Pancreas (tissue), 10 donors: ENCODE measurements at regions not wholly inside any gene's neighbourhood (a gene's known extent, or its start where the extent isn't known, plus 50 kb on each side); places are given as distances from the start of the nearest gene placed in this dataset.

Source experiments
- ATAC-seq, 4 donors: fragments of 200-7000 bp; cut with Tn5 transposase; one replicate each; pipeline versions ENCODE4 v1.8.0 to v1.9.1; 2020; ENCODE audit warnings: mild to moderate bottlenecking in 4 of 4, moderate library complexity in 4 of 4
- DNase-seq, 6 donors: peaks; one replicate each; pipeline ENCODE4 v3.0.0-alpha.2; 2020
- FAIRE-seq: peaks from 2 replicates; lab custom pipeline; 2012; peaks lifted over from hg19 to GRCh38; lab: Jason Lieb, UNC
- H3K27ac ChIP-seq, 4 donors: fragments of 200-600 bp; sonication (generic); 1 replicate in 3 of 4; 2 replicates in 1 of 4; pipeline versions ENCODE4 v1.5.0 to v1.8.0; 2020
- H3K27me3 ChIP-seq, 4 donors: fragments of 200-600 bp; one replicate each; pipeline ENCODE4 v1.8.0; 2021
- H3K36me3 ChIP-seq, 3 donors: fragments of 200-600 bp; sonication (generic) in 1 of 3; one replicate each; pipeline versions ENCODE4 v1.5.0 to v1.8.0; 2020 to 2021
- H3K4me1 ChIP-seq, 3 donors: fragments of 200-600 bp; one replicate each; pipeline ENCODE4 v1.8.0; 2021
- H3K4me3 ChIP-seq, 4 donors: fragments of 200-600 bp; sonication (generic) in 2 of 4; one replicate each; pipeline versions ENCODE4 v1.5.0 to v1.8.0; 2020 to 2021
- H3K9me3 ChIP-seq, 4 donors: fragments of 200-600 bp; one replicate each; pipeline ENCODE4 v1.8.0; 2021
- WGBS, 2 donors: extraction: QIAGEN DNeasy Blood & Tissue Kit; methylation state at CpG; one replicate each; pipeline ENCODE4 v1.1.7; 2013; 5-methylcytosine and 5-hydroxymethylcytosine counted together
- intact Hi-C, 3 donors: fragments of 100-400 bp; cut with DNase I; formaldehyde crosslinking; loops; one replicate each; pipeline versions ENCODE4 v1.11.1 to v1.14.2; 2022
- TF ChIP-seq, protein P1 (sequence below), 4 donors: fragments of 200-600 bp; sonication (generic) in 3 of 4; IDR thresholded peaks; one replicate each; pipeline versions ENCODE4 v1.5.0 to v1.8.0; 2021; ENCODE audit warnings: antibody characterized with exemption in 4 of 4
- donor health status: healthy with polysubstance abuse.
- donor health status: DM: no; HTN: no; CAD: no; lungs with moderate emphysema.
- donor health status: DM: no; HTN: no; CAD: no.
- donor health status: control.
- donor health status: control.
- donor health status: Bipolar disorder and iron deficiency.
- donor health status: DM: yes; HTN: yes; CAD: no.
- donor health status: DM: no; HTN: no; CAD: no.
- donor health status: DM: no; HTN: no; CAD: no.
- donor health status: DM: yes; HTN: yes; CAD: no.

DNA sequence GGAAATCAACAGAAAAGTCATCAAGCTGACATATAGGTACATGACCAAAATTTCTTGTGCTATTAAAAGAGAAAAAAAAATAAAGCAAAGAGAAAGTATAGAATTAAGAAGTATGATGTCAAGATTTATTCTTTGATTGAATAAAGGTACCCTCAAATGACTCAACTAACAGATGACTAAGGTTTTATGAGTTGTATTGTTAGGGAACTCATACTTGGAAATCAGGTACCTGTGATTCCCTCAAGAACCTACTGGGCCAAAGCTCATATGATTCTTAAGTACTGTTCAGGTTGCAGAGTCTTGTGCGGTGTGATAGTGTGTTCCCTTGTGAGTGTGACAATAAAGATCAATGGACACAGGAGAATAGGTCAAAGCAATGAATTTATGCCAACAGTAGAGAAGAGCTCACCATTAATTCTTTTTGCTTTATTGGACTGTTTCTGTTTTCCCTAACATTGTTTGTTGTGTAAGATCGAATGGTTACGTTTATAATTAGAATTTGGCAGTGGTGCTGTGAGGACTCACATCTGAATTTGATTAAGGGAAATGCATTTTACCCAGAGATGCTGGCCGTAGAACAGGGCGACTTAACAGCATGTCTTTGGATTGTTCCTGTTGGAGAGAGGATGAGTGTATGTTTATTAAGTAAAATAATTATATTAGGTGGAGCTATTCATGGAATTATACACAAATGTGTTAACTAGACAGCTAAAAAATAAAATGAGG lies 293.2 kb upstream of the SEMA3D start:
- intact Hi-C loops: no loop called here
- no peak overlapping the region for H3K4me3 ChIP-seq
- 50 to 58% methylated on average over 5 of the region's 5 CpGs for WGBS, 2 donors
- H3K9me3 ChIP-seq: no peaks in the 10 kb centered on the region
- TF ChIP-seq, protein P1, sequence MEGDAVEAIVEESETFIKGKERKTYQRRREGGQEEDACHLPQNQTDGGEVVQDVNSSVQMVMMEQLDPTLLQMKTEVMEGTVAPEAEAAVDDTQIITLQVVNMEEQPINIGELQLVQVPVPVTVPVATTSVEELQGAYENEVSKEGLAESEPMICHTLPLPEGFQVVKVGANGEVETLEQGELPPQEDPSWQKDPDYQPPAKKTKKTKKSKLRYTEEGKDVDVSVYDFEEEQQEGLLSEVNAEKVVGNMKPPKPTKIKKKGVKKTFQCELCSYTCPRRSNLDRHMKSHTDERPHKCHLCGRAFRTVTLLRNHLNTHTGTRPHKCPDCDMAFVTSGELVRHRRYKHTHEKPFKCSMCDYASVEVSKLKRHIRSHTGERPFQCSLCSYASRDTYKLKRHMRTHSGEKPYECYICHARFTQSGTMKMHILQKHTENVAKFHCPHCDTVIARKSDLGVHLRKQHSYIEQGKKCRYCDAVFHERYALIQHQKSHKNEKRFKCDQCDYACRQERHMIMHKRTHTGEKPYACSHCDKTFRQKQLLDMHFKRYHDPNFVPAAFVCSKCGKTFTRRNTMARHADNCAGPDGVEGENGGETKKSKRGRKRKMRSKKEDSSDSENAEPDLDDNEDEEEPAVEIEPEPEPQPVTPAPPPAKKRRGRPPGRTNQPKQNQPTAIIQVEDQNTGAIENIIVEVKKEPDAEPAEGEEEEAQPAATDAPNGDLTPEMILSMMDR (IDR thresholded peaks at IDR 0.05): no peak
- H3K27ac ChIP-seq: no peak overlapping the region
- no peaks in the 10 kb centered on the region for H3K27me3 ChIP-seq
- DNase-seq: no peak
- no peak for ATAC-seq
- H3K36me3 ChIP-seq: no peaks in the 10 kb centered on the region
- no peaks in the 10 kb centered on the region for H3K4me1 ChIP-seq
- no peak for FAIRE-seq

DNA sequence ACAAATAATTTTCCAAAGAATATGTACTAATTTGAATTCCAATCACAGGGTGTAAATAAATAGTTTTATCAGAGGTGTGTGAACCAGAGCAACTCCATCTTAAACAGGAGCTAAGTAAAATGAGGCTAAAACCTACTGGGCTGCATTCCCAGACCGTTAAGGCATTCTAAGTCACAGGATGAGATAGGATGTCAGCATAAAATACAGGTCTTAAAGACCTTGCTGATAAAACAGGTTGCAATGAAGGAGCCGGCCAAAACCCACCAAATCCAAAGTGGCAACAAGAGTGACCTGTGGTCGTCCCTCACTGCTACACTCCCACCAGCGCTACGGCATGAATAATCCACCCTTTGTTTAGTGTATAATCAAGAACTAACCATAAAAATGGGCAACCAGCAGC lies 291.7 kb upstream of the SEMA3D start:
- H3K4me3 ChIP-seq: no peak overlapping the region
- 64 to 73% methylated on average over 5 of the region's 5 CpGs for WGBS, 2 donors
- ATAC-seq (no peak), FAIRE-seq (no peak), DNase-seq (no peak)
- no peaks in the 10 kb centered on the region for H3K4me1 ChIP-seq
- intact Hi-C loops: no loop called here
- no peak overlapping the region for H3K27ac ChIP-seq
- H3K27me3 ChIP-seq: no peaks in the 10 kb centered on the region
- no peaks in the 10 kb centered on the region for H3K9me3 ChIP-seq
- no peaks in the 10 kb centered on the region for H3K36me3 ChIP-seq
- TF ChIP-seq, protein P1 (IDR thresholded peaks at IDR 0.05): no peak

DNA sequence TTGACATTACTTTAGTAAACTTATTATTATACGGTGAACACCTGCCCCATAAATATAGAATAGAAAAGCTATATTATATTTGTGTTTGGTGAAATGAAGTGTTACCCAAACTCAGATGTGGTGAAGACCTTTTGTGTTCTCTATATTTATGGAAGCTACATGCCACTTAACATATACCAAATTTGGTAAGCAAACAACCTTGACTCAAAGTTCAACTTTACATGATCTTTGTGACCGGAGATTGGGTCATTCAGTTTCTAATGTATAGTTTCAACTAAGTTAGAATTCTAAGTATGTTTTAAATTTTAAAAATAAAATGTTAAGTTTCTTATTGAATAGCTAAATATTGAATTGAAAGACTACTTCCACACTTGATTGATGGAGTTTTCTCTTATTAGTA lies 288.6 kb upstream of the SEMA3D start:
- Histone ChIP-seq H3K4me1 (no peaks in the 10 kb centered on the region), H3K4me3 (no peak overlapping the region), H3K27ac (no peak overlapping the region), H3K36me3 (no peaks in the 10 kb centered on the region), H3K27me3 (no peaks in the 10 kb centered on the region), H3K9me3 (no peaks in the 10 kb centered on the region)
- TF ChIP-seq, protein P1 (IDR thresholded peaks at IDR 0.05): no peak
- 75 to 81% methylated on average over 2 of the region's 2 CpGs for WGBS, 2 donors
- DNase-seq: no peak
- FAIRE-seq: no peak
- intact Hi-C loops: no loop called here
- ATAC-seq: no peak

DNA sequence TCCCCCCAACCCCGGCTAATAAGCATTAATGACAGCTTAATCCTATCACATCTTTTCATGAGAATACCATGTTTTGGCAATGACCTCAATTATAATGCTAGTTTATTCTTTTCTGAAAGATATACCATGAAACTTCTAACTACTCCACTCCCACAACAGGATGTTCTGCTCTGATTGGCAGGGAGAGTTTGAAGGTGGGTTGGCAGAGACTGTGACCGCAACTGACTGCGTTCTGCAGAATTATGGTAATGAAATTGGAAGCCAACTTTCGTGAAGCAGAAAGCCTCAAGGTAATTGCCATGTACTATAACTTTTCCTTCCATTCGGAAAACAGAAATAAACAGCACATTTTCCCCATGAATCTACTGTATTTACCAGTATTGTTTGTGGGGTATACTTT lies 288.2 kb upstream of the SEMA3D start:
- TF ChIP-seq, protein P1 (IDR thresholded peaks at IDR 0.05): no peak
- Histone ChIP-seq H3K9me3 (no peaks in the 10 kb centered on the region), H3K27ac (no peak overlapping the region), H3K4me1 (no peaks in the 10 kb centered on the region), H3K27me3 (no peaks in the 10 kb centered on the region), H3K36me3 (no peaks in the 10 kb centered on the region), H3K4me3 (no peak overlapping the region)
- DNase-seq (no peak), FAIRE-seq (no peak), ATAC-seq (no peak)
- 73 to 75% methylated on average over 5 of the region's 5 CpGs for WGBS, 2 donors
- intact Hi-C loops: no loop called here

DNA sequence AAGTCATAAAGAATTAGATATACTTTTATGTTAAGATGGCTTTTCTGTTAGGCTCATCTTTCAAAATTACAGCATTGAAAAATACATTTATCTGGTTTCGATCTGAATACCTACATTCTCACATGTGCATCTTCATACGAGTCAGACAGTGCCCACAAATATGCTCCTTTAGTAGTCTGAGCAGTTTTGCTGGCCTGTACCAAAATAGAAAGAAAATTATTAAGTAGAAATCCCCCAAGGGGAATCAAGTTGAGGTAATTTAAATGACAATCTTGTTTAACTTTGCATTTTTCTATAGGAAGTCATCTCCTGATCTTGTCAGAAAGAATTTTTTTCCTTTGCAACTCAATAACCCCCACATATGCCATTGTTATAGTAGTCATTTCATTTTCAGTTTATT lies 287.4 kb upstream of the SEMA3D start:
- ATAC-seq: no peak

More for the DNA sequence above, 287.4 kb upstream of the SEMA3D start:
- H3K4me1 ChIP-seq: no peaks in the 10 kb centered on the region
- H3K4me3 ChIP-seq: no peak overlapping the region
- H3K27me3 ChIP-seq: no peaks in the 10 kb centered on the region
- H3K9me3 ChIP-seq: no peaks in the 10 kb centered on the region
- TF ChIP-seq, protein P1 (IDR thresholded peaks at IDR 0.05): no peak
- H3K27ac ChIP-seq: no peak overlapping the region
- 56 to 66% methylated on average over 2 of the region's 2 CpGs for WGBS, 2 donors
- DNase-seq: no peak
- no peaks in the 10 kb centered on the region for H3K36me3 ChIP-seq
- no peak for FAIRE-seq
- intact Hi-C loops: no loop called here
